PFSK-1 (cell line): ENCODE measurements at regions not wholly inside any gene's neighbourhood (a gene's known extent, or its start where the extent isn't known, plus 50 kb on each side); places are given as distances from the start of the nearest gene placed in this dataset.

ENCODE experiments used
- FOXP2 ChIP-seq: optimal IDR thresholded peaks from 2 replicates; pipeline ENCODE3; 2011; ENCODE audit warnings: borderline replicate concordance, control low read depth, inconsistent platforms; ENCODE audit not compliant: insufficient read depth; ENCODE audit errors: extremely low read length, extremely low read depth
- POLR2AphosphoS5 ChIP-seq: IDR thresholded peaks from 2 replicates; pipeline ENCODE4 v1.6.1; 2012; ENCODE audit warnings: low read depth, mild to moderate bottlenecking, control low read depth, low read length, moderate library complexity
- REST ChIP-seq, 2 experiments: IDR thresholded peaks; 2 replicates each; pipeline versions ENCODE4 v1.6.1 to v1.8.0; 2011 to 2012; ENCODE audit warnings: low read depth in 2 of 2, low read length in 2 of 2, control low read depth in 1 of 2, inconsistent platforms in 1 of 2, mild to moderate bottlenecking in 1 of 2, moderate library complexity in 1 of 2; ENCODE audit not compliant: insufficient read depth in 1 of 2
- SIN3A ChIP-seq: IDR thresholded peaks from 2 replicates; pipeline ENCODE4 v1.6.1; 2012; ENCODE audit warnings: mild to moderate bottlenecking, low read length, moderate library complexity, borderline replicate concordance; ENCODE audit not compliant: insufficient read depth
- TAF1 ChIP-seq: IDR thresholded peaks from 2 replicates; pipeline ENCODE4 v1.6.1; 2012; ENCODE audit warnings: low read length, control low read depth, borderline replicate concordance; ENCODE audit not compliant: insufficient read depth

- TF ChIP-seq TAF1 (no peak), SIN3A (no peak), FOXP2 (no peak), POLR2AphosphoS5 (no peak), REST (IDR thresholded peaks at IDR 0.05; ENCODE audit: insufficient read depth in 1 of 2, low read depth in 2 of 2, low read length in 2 of 2) (no peak)
These were observed 433.1 kb downstream of the ADAMTS20 start for GRCh38 chr12:43118881-43119280.

GRCh38 chr12:43118234-43118633, 433.8 kb downstream of the ADAMTS20 start:
- no peak for TF ChIP-seq FOXP2
- TF ChIP-seq SIN3A, result no peak
- TF ChIP-seq POLR2AphosphoS5, result no peak
- TF ChIP-seq TAF1, result no peak
- no peak for TF ChIP-seq REST (IDR thresholded peaks at IDR 0.05; ENCODE audit: insufficient read depth in 1 of 2, low read depth in 2 of 2, low read length in 2 of 2)

GRCh38 chr12:43117226-43117930, 434.6 kb downstream of the ADAMTS20 start:
- TF ChIP-seq FOXP2, result no peak
- TF ChIP-seq TAF1, result no peak
- no peak for TF ChIP-seq REST (IDR thresholded peaks at IDR 0.05; ENCODE audit: insufficient read depth in 1 of 2, low read depth in 2 of 2, low read length in 2 of 2)
- no peak for TF ChIP-seq POLR2AphosphoS5

GRCh38 chr12:43115441-43116160, 436.4 kb downstream of the ADAMTS20 start:
- TF ChIP-seq POLR2AphosphoS5, result no peak
- TF ChIP-seq TAF1, result no peak
- TF ChIP-seq REST (IDR thresholded peaks at IDR 0.05; ENCODE audit: insufficient read depth in 1 of 2, low read depth in 2 of 2, low read length in 2 of 2), result no peak
- no peak for TF ChIP-seq FOXP2
- no peak for TF ChIP-seq SIN3A
